ENCODE measurements at regions not wholly inside any gene's neighbourhood (a gene's known extent, or its start where the extent isn't known, plus 50 kb on each side); places are given as distances from the start of the nearest gene placed in this dataset.
A peak's percentile ranks its signal among the peaks of the same experiment; 100 is the strongest.
"Not testable (repeated sequence)": the region's sequence is repeated elsewhere in the genome, so short reads cannot be mapped to it uniquely, and the experiment has no call there.

GRCh38 chr7:156515911-156516790 lies 124.4 kb upstream of the RNF32 start:
- no peak for DNase-seq (ENCODE audit: low read depth)

GRCh38 chr7:156514851-156515250 lies 125.7 kb upstream of the RNF32 start:
- DNase-seq (ENCODE audit: low read depth) = no peak

- DNase-seq (ENCODE audit: low read depth) = no peak
These were observed 129.1 kb upstream of the RNF32 start for GRCh38 chr7:156511426-156511825.

GRCh38 chr7:156510966-156511365 lies 129.6 kb upstream of the RNF32 start:
- DNase-seq (ENCODE audit: low read depth) = no peak

- DNase-seq (ENCODE audit: low read depth) = no peak
These were observed 131.4 kb upstream of the RNF32 start for GRCh38 chr7:156509216-156509615.

- DNase-seq (ENCODE audit: low read depth) = no peak
These were observed 134.7 kb upstream of the RNF32 start for GRCh38 chr7:156505876-156506275.

- no peak for DNase-seq (ENCODE audit: low read depth)
These were observed 135.7 kb upstream of the RNF32 start for GRCh38 chr7:156504687-156505545.

GRCh38 chr7:156504006-156504405 lies 136.6 kb upstream of the RNF32 start:
- no peak for DNase-seq (ENCODE audit: low read depth)

- DNase-seq (ENCODE audit: low read depth) = no peak
These were observed 137.4 kb upstream of the RNF32 start for GRCh38 chr7:156503196-156503595.

GRCh38 chr7:156501815-156502214 lies 138.8 kb upstream of the RNF32 start:
- not testable (repeated sequence) for DNase-seq (ENCODE audit: low read depth)

- no peak for DNase-seq (ENCODE audit: low read depth)
These were observed 141.2 kb upstream of the RNF32 start for GRCh38 chr7:156499247-156499881.

- DNase-seq (ENCODE audit: low read depth) = no peak
These were observed 142.6 kb upstream of the RNF32 start for GRCh38 chr7:156497776-156498509.

GRCh38 chr7:156496865-156497264 lies 143.7 kb upstream of the RNF32 start:
- no peak for DNase-seq (ENCODE audit: low read depth)

GRCh38 chr7:156496363-156496769 lies 144.2 kb upstream of the RNF32 start:
- DNase-seq (ENCODE audit: low read depth) = no peak

- no peak for DNase-seq (ENCODE audit: low read depth)
These were observed 145.6 kb upstream of the RNF32 start for GRCh38 chr7:156494960-156495359.

- DNase-seq (ENCODE audit: low read depth) = peak; percentile 38
These were observed 146.6 kb upstream of the RNF32 start for GRCh38 chr7:156493942-156494341.

- no peak for DNase-seq (ENCODE audit: low read depth)
These were observed 148.4 kb upstream of the RNF32 start for GRCh38 chr7:156492170-156492569.

GRCh38 chr7:156491435-156491834 lies 149.1 kb upstream of the RNF32 start:
- DNase-seq (ENCODE audit: low read depth) = no peak

- no peak for DNase-seq (ENCODE audit: low read depth)
These were observed 150.4 kb upstream of the RNF32 start for GRCh38 chr7:156490021-156490800.

GRCh38 chr7:156487811-156488533 lies 152.6 kb upstream of the RNF32 start:
- DNase-seq (ENCODE audit: low read depth) = no peak

Measured in iris pigment epithelial cell (primary cell).